Keratinocyte (primary cell): ENCODE measurements at regions not wholly inside any gene's neighbourhood (a gene's known extent, or its start where the extent isn't known, plus 50 kb on each side); places are given as distances from the start of the nearest gene placed in this dataset.

ENCODE experiments used
- DNase-seq: peaks from one replicate; pipeline ENCODE4 v3.0.0-alpha.2; 2011; ENCODE audit warnings: low read depth, missing footprints, low spot score
- FAIRE-seq: peaks from 2 replicates; lab custom pipeline; 2011; peaks lifted over from hg19 to GRCh38; lab: Jason Lieb, UNC
- H2AFZ ChIP-seq: 2 replicates; pipeline ENCODE4 v1.6.0; 2012; ENCODE audit warnings: low read length, control low read depth, inconsistent platforms; ENCODE audit not compliant: control insufficient read depth
- H3K27ac ChIP-seq: 2 replicates; pipeline ENCODE4 v1.5.1; 2011; ENCODE audit warnings: low read length; ENCODE audit not compliant: control insufficient read depth, insufficient read depth
- H3K27me3 ChIP-seq: 3 replicates; pipeline ENCODE4 v1.6.0; 2011; ENCODE audit warnings: low read length; ENCODE audit not compliant: control insufficient read depth, insufficient read depth; ENCODE audit errors: extremely low read depth
- H3K36me3 ChIP-seq, 2 experiments: 2 replicates in 1 of 2; 3 replicates in 1 of 2; pipeline ENCODE4 v1.5.1; 2011; ENCODE audit warnings: low read length in 2 of 2, mild to moderate bottlenecking in 1 of 2; ENCODE audit not compliant: control insufficient read depth in 2 of 2, insufficient read depth in 2 of 2; ENCODE audit errors: extremely low read depth in 1 of 2
- H3K4me1 ChIP-seq: 3 replicates; pipeline ENCODE4 v1.5.1; 2011; ENCODE audit warnings: low read length; ENCODE audit not compliant: control insufficient read depth, insufficient read depth; ENCODE audit errors: extremely low read depth
- H3K4me2 ChIP-seq: 3 replicates; pipeline ENCODE4 v1.6.0; 2011; ENCODE audit warnings: low read depth, low read length; ENCODE audit not compliant: control insufficient read depth, insufficient read depth; ENCODE audit errors: extremely low read depth
- H3K4me3 ChIP-seq, 3 experiments: fragments of 200-600 bp in 1 of 3; sonication (generic) in 1 of 3; 2 replicates in 2 of 3; 3 replicates in 1 of 3; pipeline ENCODE4 v1.5.1; 2011 to 2016; ENCODE audit warnings: low read length in 3 of 3, mild to moderate bottlenecking in 3 of 3, control low read depth in 2 of 3, inconsistent platforms in 1 of 3, low read depth in 1 of 3, mixed read lengths in 1 of 3, mixed run types in 1 of 3, moderate library complexity in 1 of 3; ENCODE audit not compliant: control insufficient read depth in 2 of 3, insufficient read depth in 2 of 3; ENCODE audit errors: extremely low read depth in 1 of 3
- H3K79me2 ChIP-seq: 2 replicates; pipeline ENCODE4 v1.6.0; 2012; ENCODE audit warnings: low read length; ENCODE audit not compliant: control insufficient read depth, insufficient read depth
- H3K9ac ChIP-seq: 3 replicates; pipeline ENCODE4 v1.6.0; 2011; ENCODE audit warnings: low read length; ENCODE audit not compliant: control insufficient read depth, insufficient read depth; ENCODE audit errors: extremely low read depth
- H3K9me1 ChIP-seq: 3 replicates; pipeline ENCODE4 v1.6.0; 2011; ENCODE audit warnings: low read length; ENCODE audit not compliant: control insufficient read depth, insufficient read depth; ENCODE audit errors: extremely low read depth
- H3K9me3 ChIP-seq: 2 replicates; pipeline ENCODE4 v1.5.1; 2012; ENCODE audit warnings: low read depth, low read length; ENCODE audit not compliant: control insufficient read depth
- H4K20me1 ChIP-seq: 3 replicates; pipeline ENCODE4 v1.6.0; 2011; ENCODE audit warnings: low read length; ENCODE audit not compliant: control insufficient read depth, insufficient read depth; ENCODE audit errors: extremely low read depth
- CTCF ChIP-seq, 3 experiments: IDR thresholded peaks in 1 of 3; conservative IDR thresholded peaks in 1 of 3; optimal IDR thresholded peaks in 1 of 3; 2 replicates in 2 of 3; 3 replicates in 1 of 3; pipeline versions ENCODE3 to v1.5.1; 2011; ENCODE audit warnings: low read length in 3 of 3, mild to moderate bottlenecking in 3 of 3, moderate library complexity in 2 of 3, control low read depth in 1 of 3, inconsistent platforms in 1 of 3; ENCODE audit not compliant: insufficient read depth in 2 of 3; ENCODE audit errors: extremely low read depth in 1 of 3
- EZH2 ChIP-seq: IDR thresholded peaks from one replicate; pipeline ENCODE4 v1.6.1; 2012; ENCODE audit warnings: inconsistent platforms, mild to moderate bottlenecking, low read length, moderate library complexity
- dilution Hi-C: fragments of 300-500 bp; cut with MboI; formaldehyde crosslinking; loops from one replicate; pipeline ENCODE4 v1.7.0; 2020; ENCODE audit warnings: low sequenced_read_pairs; ENCODE audit not compliant: extremely low pct_ligation_motif_present

- Histone ChIP-seq H3K9ac (no peak overlapping the region), H4K20me1 (no peaks in the 10 kb centered on the region), H3K9me3 (no peaks in the 10 kb centered on the region), H2AFZ (no peak overlapping the region), H3K4me3 (no peak overlapping the region), H3K4me2 (no peak overlapping the region), H3K9me1 (no peaks in the 10 kb centered on the region), H3K79me2 (no peaks in the 10 kb centered on the region), H3K27me3 (no peaks in the 10 kb centered on the region), H3K36me3 (no peaks in the 10 kb centered on the region), H3K4me1 (peaks cover 21% of the 10 kb centered on the region), H3K27ac (no peak overlapping the region)
- FAIRE-seq (no peak), DNase-seq (no peak)
- dilution Hi-C loops, result no loop called here
- TF ChIP-seq EZH2, result no peak
- no peak for TF ChIP-seq CTCF (optimal IDR thresholded peaks at IDR 0.05 in 1 of 3, IDR thresholded peaks at IDR 0.05 in 1 of 3, conservative IDR thresholded peaks at IDR 0.05 in 1 of 3; ENCODE audit: extremely low read depth in 1 of 3, insufficient read depth in 2 of 3, low read length in 3 of 3)
Observed at GRCh38 chr2:66834859-66835258, 399.9 kb downstream of the MEIS1 start.

- Histone ChIP-seq H3K4me3 (no peak overlapping the region), H2AFZ (no peak overlapping the region), H3K27ac (no peak overlapping the region), H3K79me2 (no peaks in the 10 kb centered on the region), H3K9ac (no peak overlapping the region), H4K20me1 (no peaks in the 10 kb centered on the region), H3K36me3 (no peaks in the 10 kb centered on the region), H3K4me1 (peaks cover 31% of the 10 kb centered on the region), H3K9me1 (no peaks in the 10 kb centered on the region), H3K27me3 (no peaks in the 10 kb centered on the region), H3K9me3 (no peaks in the 10 kb centered on the region), H3K4me2 (no peak overlapping the region)
- no peak for TF ChIP-seq CTCF (optimal IDR thresholded peaks at IDR 0.05 in 1 of 3, IDR thresholded peaks at IDR 0.05 in 1 of 3, conservative IDR thresholded peaks at IDR 0.05 in 1 of 3; ENCODE audit: extremely low read depth in 1 of 3, insufficient read depth in 2 of 3, low read length in 3 of 3)
- TF ChIP-seq EZH2, result no peak
- FAIRE-seq (no peak), DNase-seq (no peak)
- dilution Hi-C loops, result no loop called here
Observed at GRCh38 chr2:66836851-66837250, 401.9 kb downstream of the MEIS1 start.
